Hepatocyte (in vitro differentiated cells): ENCODE measurements at regions not wholly inside any gene's neighbourhood (a gene's known extent, or its start where the extent isn't known, plus 50 kb on each side); places are given as distances from the start of the nearest gene placed in this dataset.

ENCODE experiments used
- DNase-seq: peaks from one replicate; pipeline ENCODE4 v3.0.0-alpha.2; 2016; ENCODE audit warnings: low spot score
- H2AFZ ChIP-seq: fragments of 200-600 bp; sonication (generic); 2 replicates; pipeline ENCODE4 v1.6.0; 2016; ENCODE audit warnings: antibody characterized with exemption, mild to moderate bottlenecking
- H3K27ac ChIP-seq: fragments of 200-600 bp; sonication (generic); 2 replicates; pipeline ENCODE4 v1.5.1; 2016; ENCODE audit warnings: mild to moderate bottlenecking
- H3K27me3 ChIP-seq: fragments of 200-600 bp; sonication (generic); 2 replicates; pipeline ENCODE4 v1.6.1; 2016
- H3K36me3 ChIP-seq: fragments of 200-600 bp; sonication (generic); replicated peaks from 2 replicates; pipeline ENCODE4 v1.5.1; 2016; ENCODE audit warnings: low read depth; ENCODE audit not compliant: insufficient read depth
- H3K4me1 ChIP-seq: fragments of 200-600 bp; sonication (generic); 2 replicates; pipeline ENCODE4 v1.5.1; 2016; ENCODE audit warnings: mild to moderate bottlenecking, moderate library complexity; ENCODE audit not compliant: insufficient read depth
- H3K4me2 ChIP-seq: fragments of 200-600 bp; sonication (generic); 2 replicates; pipeline ENCODE4 v1.6.0; 2016
- H3K4me3 ChIP-seq: fragments of 200-600 bp; sonication (generic); 2 replicates; pipeline ENCODE4 v1.5.1; 2016; ENCODE audit warnings: mild to moderate bottlenecking
- H3K79me2 ChIP-seq: fragments of 200-600 bp; sonication (generic); 2 replicates; pipeline ENCODE4 v1.6.0; 2017; ENCODE audit warnings: mild to moderate bottlenecking
- H3K9me2 ChIP-seq: fragments of 200-600 bp; sonication (generic); replicated peaks from 2 replicates; pipeline ENCODE4 v1.6.0; 2017; ENCODE audit warnings: mild to moderate bottlenecking; ENCODE audit not compliant: insufficient read depth
- H3K9me3 ChIP-seq: fragments of 200-600 bp; sonication (generic); 2 replicates; pipeline ENCODE4 v1.5.1; 2016; ENCODE audit warnings: low read depth, mild to moderate bottlenecking
- H4K20me1 ChIP-seq: fragments of 200-600 bp; sonication (generic); 2 replicates; pipeline ENCODE4 v1.6.0; 2016; ENCODE audit warnings: mild to moderate bottlenecking; ENCODE audit not compliant: insufficient read depth, poor library complexity, severe bottlenecking
- EZH2 ChIP-seq: fragments of 200-600 bp; sonication (generic); IDR thresholded peaks from 2 replicates; pipeline ENCODE4 v1.6.1; 2016; ENCODE audit warnings: antibody characterized with exemption, mild to moderate bottlenecking, borderline replicate concordance
- EZH2phosphoT487 ChIP-seq: fragments of 200-600 bp; sonication (generic); IDR thresholded peaks from one replicate; pipeline ENCODE4 v1.6.1; 2018; ENCODE audit warnings: antibody characterized with exemption, mild to moderate bottlenecking, low read depth, moderate library complexity; ENCODE audit not compliant: unreplicated experiment, severe bottlenecking
- WGBS: methylation state at CpG from one replicate; pipeline ENCODE4 v1.1.6; 2016; ENCODE audit warnings: low lambda C conversion rate; ENCODE audit errors: missing lambda C conversion rate; 5-methylcytosine and 5-hydroxymethylcytosine counted together
- TF ChIP-seq, protein P1 (sequence below): fragments of 200-600 bp; sonication (generic); IDR thresholded peaks from 2 replicates; pipeline ENCODE4 v1.5.1; 2016; ENCODE audit warnings: antibody characterized with exemption, mild to moderate bottlenecking; ENCODE audit not compliant: poor library complexity

DNA sequence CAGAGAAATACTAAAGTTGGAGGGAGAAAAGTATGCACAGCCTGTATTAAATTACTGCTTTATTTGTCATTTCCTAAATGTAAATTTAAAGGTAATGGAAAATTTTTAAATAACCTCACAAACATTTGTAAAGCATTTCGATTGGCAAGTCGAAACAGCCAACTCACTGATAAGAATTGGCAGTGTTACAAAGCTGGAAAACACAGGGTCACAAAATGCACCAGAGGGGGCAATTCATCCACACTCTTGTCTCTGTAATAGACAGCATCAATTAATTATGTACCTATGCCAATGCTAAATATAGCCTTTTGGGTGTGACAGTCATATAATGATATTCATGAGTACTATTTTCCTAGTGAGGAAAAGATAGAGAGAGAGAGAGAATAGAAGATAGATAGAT lies 140.6 kb upstream of the PRLR start:
- peaks cover 4% of the 10 kb centered on the region for H3K4me1 ChIP-seq
- WGBS: 87% methylated on average over 2 of the region's 2 CpGs
- H3K4me3 ChIP-seq: no peak overlapping the region
- H3K27me3 ChIP-seq: no peaks in the 10 kb centered on the region
- no peak for DNase-seq
- no peak overlapping the region for H3K27ac ChIP-seq
- no peaks in the 10 kb centered on the region for H3K9me3 ChIP-seq
- no peaks in the 10 kb centered on the region for H4K20me1 ChIP-seq
- H3K36me3 ChIP-seq: no peaks in the 10 kb centered on the region
- no peaks in the 10 kb centered on the region for H3K79me2 ChIP-seq
- no peaks in the 10 kb centered on the region for H3K9me2 ChIP-seq
- H3K4me2 ChIP-seq: no peak overlapping the region
- no peak overlapping the region for H2AFZ ChIP-seq
- TF ChIP-seq, protein P1, sequence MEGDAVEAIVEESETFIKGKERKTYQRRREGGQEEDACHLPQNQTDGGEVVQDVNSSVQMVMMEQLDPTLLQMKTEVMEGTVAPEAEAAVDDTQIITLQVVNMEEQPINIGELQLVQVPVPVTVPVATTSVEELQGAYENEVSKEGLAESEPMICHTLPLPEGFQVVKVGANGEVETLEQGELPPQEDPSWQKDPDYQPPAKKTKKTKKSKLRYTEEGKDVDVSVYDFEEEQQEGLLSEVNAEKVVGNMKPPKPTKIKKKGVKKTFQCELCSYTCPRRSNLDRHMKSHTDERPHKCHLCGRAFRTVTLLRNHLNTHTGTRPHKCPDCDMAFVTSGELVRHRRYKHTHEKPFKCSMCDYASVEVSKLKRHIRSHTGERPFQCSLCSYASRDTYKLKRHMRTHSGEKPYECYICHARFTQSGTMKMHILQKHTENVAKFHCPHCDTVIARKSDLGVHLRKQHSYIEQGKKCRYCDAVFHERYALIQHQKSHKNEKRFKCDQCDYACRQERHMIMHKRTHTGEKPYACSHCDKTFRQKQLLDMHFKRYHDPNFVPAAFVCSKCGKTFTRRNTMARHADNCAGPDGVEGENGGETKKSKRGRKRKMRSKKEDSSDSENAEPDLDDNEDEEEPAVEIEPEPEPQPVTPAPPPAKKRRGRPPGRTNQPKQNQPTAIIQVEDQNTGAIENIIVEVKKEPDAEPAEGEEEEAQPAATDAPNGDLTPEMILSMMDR: no peak
- TF ChIP-seq EZH2: no peak
- no peak for TF ChIP-seq EZH2phosphoT487

DNA sequence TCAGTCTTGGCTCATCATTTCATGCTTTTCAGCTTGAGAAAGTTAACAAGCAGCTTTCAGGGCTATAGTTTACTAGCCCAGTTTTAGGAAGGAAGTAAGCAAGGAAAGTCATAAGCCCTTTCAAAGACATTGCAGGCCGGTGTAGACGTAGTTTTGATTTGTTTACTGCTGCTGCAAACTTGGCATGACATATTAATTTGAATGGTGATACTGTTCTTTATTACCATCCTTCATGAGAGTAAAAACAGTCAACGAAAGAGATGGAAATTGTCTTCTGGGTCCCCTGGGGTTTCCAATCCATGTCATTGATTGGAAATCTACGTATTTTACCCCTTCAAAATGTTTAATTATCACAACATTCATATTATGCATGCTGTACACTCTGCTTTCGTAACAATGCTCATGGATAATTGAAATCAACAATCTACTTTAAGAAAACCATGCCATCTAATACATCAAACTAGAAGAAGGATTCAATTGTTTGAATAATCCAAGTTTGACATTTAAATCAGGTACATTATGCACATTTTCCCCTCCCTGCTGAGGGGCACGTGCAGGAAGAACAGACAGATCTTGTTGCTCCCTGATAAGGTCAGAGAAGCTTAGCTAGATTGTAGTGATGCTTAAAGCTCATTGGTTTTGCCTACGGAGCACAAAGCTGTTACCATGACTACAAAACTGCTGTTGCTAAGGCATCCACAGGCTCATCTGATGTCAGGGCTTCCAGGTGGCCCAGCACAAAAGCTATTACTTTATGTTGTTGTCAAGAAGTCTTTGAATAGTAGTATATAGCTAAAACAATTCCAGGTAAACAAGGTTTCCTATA lies 139.9 kb upstream of the PRLR start:
- H3K9me2 ChIP-seq: no peaks in the 10 kb centered on the region
- no peak overlapping the region for H3K27ac ChIP-seq
- H3K4me2 ChIP-seq: no peak overlapping the region
- 58% methylated on average over 7 of the region's 7 CpGs for WGBS
- H3K4me1 ChIP-seq: peaks cover 4% of the 10 kb centered on the region
- H2AFZ ChIP-seq: no peak overlapping the region
- TF ChIP-seq EZH2phosphoT487: no peak
- TF ChIP-seq, protein P1: no peak
- no peak for TF ChIP-seq EZH2
- no peak overlapping the region for H3K4me3 ChIP-seq
- no peaks in the 10 kb centered on the region for H4K20me1 ChIP-seq
- no peaks in the 10 kb centered on the region for H3K36me3 ChIP-seq
- no peaks in the 10 kb centered on the region for H3K9me3 ChIP-seq
- H3K79me2 ChIP-seq: no peaks in the 10 kb centered on the region
- peak; percentile 48 for DNase-seq
- no peaks in the 10 kb centered on the region for H3K27me3 ChIP-seq

DNA sequence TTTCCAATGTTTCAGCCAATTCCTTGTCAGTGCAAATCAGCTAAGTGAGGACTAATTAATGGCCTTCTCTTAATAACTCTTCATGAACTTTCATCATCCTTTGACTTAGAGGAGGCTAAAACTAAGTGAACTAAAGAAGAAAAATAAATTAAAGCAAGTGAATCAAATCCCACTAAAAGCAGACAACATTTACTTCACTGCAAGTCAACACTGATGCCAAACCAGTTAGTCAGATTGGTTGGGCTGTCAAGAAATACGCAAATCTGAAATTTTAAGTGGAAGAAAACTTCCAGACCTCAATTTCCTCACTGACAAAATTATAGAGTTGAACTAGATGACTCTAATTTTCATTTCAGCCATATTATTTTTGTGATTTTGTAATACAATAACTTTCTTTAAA lies 137.2 kb upstream of the PRLR start:
- Histone ChIP-seq H3K9me2 (no peaks in the 10 kb centered on the region), H3K4me1 (no peaks in the 10 kb centered on the region), H3K27me3 (no peaks in the 10 kb centered on the region), H3K4me3 (no peak overlapping the region), H3K27ac (peak overlapping the region; percentile 38), H4K20me1 (no peaks in the 10 kb centered on the region), H3K79me2 (no peaks in the 10 kb centered on the region), H2AFZ (no peak overlapping the region), H3K9me3 (no peaks in the 10 kb centered on the region), H3K4me2 (no peak overlapping the region), H3K36me3 (no peaks in the 10 kb centered on the region)
- WGBS: 90% methylated on average over 1 of the region's 1 CpG
- TF ChIP-seq, protein P1: no peak
- TF ChIP-seq EZH2phosphoT487: no peak
- TF ChIP-seq EZH2: no peak
- no peak for DNase-seq
